Vagina (tissue), 2 donors: ENCODE measurements at regions not wholly inside any gene's neighbourhood (a gene's known extent, or its start where the extent isn't known, plus 50 kb on each side); places are given as distances from the start of the nearest gene placed in this dataset.

Experiments used
- DNase-seq, 2 donors: peaks; one replicate each; pipeline ENCODE4 v3.0.0-alpha.2; 2017; ENCODE audit errors: extremely low spot score in 2 of 2
- H3K27ac ChIP-seq: fragments of 200-600 bp; sonication (generic); one replicate; pipeline ENCODE4 v1.5.1; 2019
- H3K27me3 ChIP-seq: fragments of 200-600 bp; sonication (generic); one replicate; pipeline ENCODE4 v1.5.1; 2019
- H3K36me3 ChIP-seq, 2 donors: fragments of 200-600 bp; sonication (generic); one replicate each; pipeline ENCODE4 v1.5.1; 2017 to 2019
- H3K4me1 ChIP-seq: fragments of 200-600 bp; sonication (generic); one replicate; pipeline ENCODE4 v1.5.1; 2019
- H3K4me3 ChIP-seq, 2 donors: fragments of 200-600 bp; sonication (generic); 1 replicate in 1 of 2; 2 replicates in 1 of 2; pipeline ENCODE4 v1.5.1; 2016 to 2019
- H3K9me3 ChIP-seq: fragments of 200-600 bp; sonication (generic); one replicate; pipeline ENCODE4 v1.5.1; 2019
- CTCF ChIP-seq, 3 experiments: fragments of 450-650 bp in 2 of 3; fragments of 200-600 bp in 1 of 3; sonication (generic) in 1 of 3; IDR thresholded peaks; one replicate each; pipeline ENCODE4 v1.5.1; 2017 to 2019; ENCODE audit warnings: antibody characterized with exemption in 3 of 3, mild to moderate bottlenecking in 2 of 3, moderate library complexity in 2 of 3
- POLR2A ChIP-seq, 2 donors: fragments of 450-650 bp; IDR thresholded peaks; one replicate each; pipeline ENCODE4 v1.6.1; 2017; ENCODE audit warnings: antibody characterized with exemption in 2 of 2, mild to moderate bottlenecking in 2 of 2, moderate library complexity in 2 of 2
- POLR2AphosphoS5 ChIP-seq, 2 donors: sonication (generic); formaldehyde crosslinking; IDR thresholded peaks; one replicate each; pipeline ENCODE4 v1.9.0; 2017; ENCODE audit warnings: antibody characterized with exemption in 2 of 2, mild to moderate bottlenecking in 2 of 2, low read depth in 1 of 2; ENCODE audit not compliant: insufficient read depth in 1 of 2
- intact Hi-C: fragments of 100-400 bp; cut with DNase I; formaldehyde crosslinking; loops from one replicate; pipeline ENCODE4 v1.15.1; 2023

GRCh38 chr12:111094157-111095010, 174.0 kb upstream of the MYL2 start:
- no peaks in the 10 kb centered on the region for H3K27me3 ChIP-seq
- intact Hi-C loops = no loop called here
- H3K9me3 ChIP-seq = no peaks in the 10 kb centered on the region
- TF ChIP-seq POLR2A (IDR thresholded peaks at IDR 0.05) = no peak
- no peak for TF ChIP-seq CTCF (IDR thresholded peaks at IDR 0.05)
- TF ChIP-seq POLR2AphosphoS5 (IDR thresholded peaks at IDR 0.05; ENCODE audit: insufficient read depth in 1 of 2, low read depth in 1 of 2) = no peak
- H3K4me3 ChIP-seq = no peak overlapping the region
- no peak for DNase-seq
- H3K27ac ChIP-seq = no peak overlapping the region
- H3K4me1 ChIP-seq = peaks cover 5% of the 10 kb centered on the region
- H3K36me3 ChIP-seq = no peaks in the 10 kb centered on the region

- no peak for TF ChIP-seq POLR2A (IDR thresholded peaks at IDR 0.05)
- no peak for TF ChIP-seq POLR2AphosphoS5 (IDR thresholded peaks at IDR 0.05; ENCODE audit: insufficient read depth in 1 of 2, low read depth in 1 of 2)
- TF ChIP-seq CTCF (IDR thresholded peaks at IDR 0.05) = no peak
- intact Hi-C loops = no loop called here
- no peaks in the 10 kb centered on the region for H3K27me3 ChIP-seq
Measured at GRCh38 chr12:111093428-111094142, 173.2 kb upstream of the MYL2 start.

GRCh38 chr12:111091051-111091450, 170.7 kb upstream of the MYL2 start:
- DNase-seq = no peak
- TF ChIP-seq POLR2A (IDR thresholded peaks at IDR 0.05) (no peak), POLR2AphosphoS5 (IDR thresholded peaks at IDR 0.05; ENCODE audit: insufficient read depth in 1 of 2, low read depth in 1 of 2) (no peak), CTCF (IDR thresholded peaks at IDR 0.05) (no peak)
- H3K4me3 ChIP-seq = no peak overlapping the region
- intact Hi-C loops = no loop called here
- H3K27ac ChIP-seq = no peak overlapping the region
- H3K9me3 ChIP-seq = no peaks in the 10 kb centered on the region
- H3K27me3 ChIP-seq = no peaks in the 10 kb centered on the region
- H3K4me1 ChIP-seq = peaks cover 5% of the 10 kb centered on the region
- H3K36me3 ChIP-seq = no peaks in the 10 kb centered on the region

More at GRCh38 chr12:111093428-111094142, 173.2 kb upstream of the MYL2 start:
- Histone ChIP-seq H3K4me3 (no peak overlapping the region), H3K36me3 (no peaks in the 10 kb centered on the region), H3K9me3 (no peaks in the 10 kb centered on the region), H3K27ac (no peak overlapping the region), H3K4me1 (peaks cover 5% of the 10 kb centered on the region)
- DNase-seq = no peak

GRCh38 chr12:111089616-111090015, 169.2 kb upstream of the MYL2 start:
- Histone ChIP-seq H3K4me1 (peaks cover 5% of the 10 kb centered on the region), H3K27ac (no peak overlapping the region), H3K36me3 (no peaks in the 10 kb centered on the region), H3K4me3 (no peak overlapping the region), H3K27me3 (no peaks in the 10 kb centered on the region), H3K9me3 (no peaks in the 10 kb centered on the region)
- no peak for DNase-seq
- intact Hi-C loops = no loop called here
- TF ChIP-seq POLR2AphosphoS5 (IDR thresholded peaks at IDR 0.05; ENCODE audit: insufficient read depth in 1 of 2, low read depth in 1 of 2) (no peak), CTCF (IDR thresholded peaks at IDR 0.05) (no peak), POLR2A (IDR thresholded peaks at IDR 0.05) (no peak)

- TF ChIP-seq POLR2AphosphoS5 (IDR thresholded peaks at IDR 0.05; ENCODE audit: insufficient read depth in 1 of 2, low read depth in 1 of 2) (no peak), POLR2A (IDR thresholded peaks at IDR 0.05) (no peak), CTCF (IDR thresholded peaks at IDR 0.05) (no peak)
- Histone ChIP-seq H3K4me1 (no peaks in the 10 kb centered on the region), H3K9me3 (no peaks in the 10 kb centered on the region), H3K27ac (no peak overlapping the region), H3K36me3 (no peaks in the 10 kb centered on the region), H3K27me3 (no peaks in the 10 kb centered on the region), H3K4me3 (no peak overlapping the region)
- intact Hi-C loops = no loop called here
- no peak for DNase-seq
Measured at GRCh38 chr12:111088409-111088808, 168.0 kb upstream of the MYL2 start.
